NOMO-1 (cell line): ENCODE measurements at regions not wholly inside any gene's neighbourhood (a gene's known extent, or its start where the extent isn't known, plus 50 kb on each side); places are given as distances from the start of the nearest gene placed in this dataset.

Experiments used
- DNase-seq, 2 experiments: peaks; one replicate each; lab custom pipeline; 2025; ENCODE audit not compliant: unreplicated experiment in 2 of 2; lab: John Stamatoyannopoulos, UW

DNA sequence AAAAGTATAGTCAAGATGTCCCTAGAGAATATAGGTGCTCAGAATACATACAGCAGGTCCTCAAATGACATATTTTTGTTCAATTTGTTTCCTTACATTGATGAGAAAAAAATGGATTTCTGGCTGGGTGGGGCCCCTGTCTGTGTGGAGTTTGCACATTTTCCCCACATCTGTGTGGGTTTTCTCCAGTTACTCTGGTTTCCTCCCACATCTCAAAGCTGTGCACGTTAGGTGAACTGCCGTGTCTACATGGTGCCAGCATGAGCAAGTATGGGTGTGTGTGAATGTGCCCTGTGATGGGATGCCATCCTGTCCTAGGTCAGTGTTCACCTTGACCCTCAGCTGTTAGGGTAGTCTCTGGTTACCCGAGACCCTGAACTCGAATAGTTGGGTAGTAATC, 289.1 kb downstream of the GRIN2B start:
- no peak for DNase-seq

DNA sequence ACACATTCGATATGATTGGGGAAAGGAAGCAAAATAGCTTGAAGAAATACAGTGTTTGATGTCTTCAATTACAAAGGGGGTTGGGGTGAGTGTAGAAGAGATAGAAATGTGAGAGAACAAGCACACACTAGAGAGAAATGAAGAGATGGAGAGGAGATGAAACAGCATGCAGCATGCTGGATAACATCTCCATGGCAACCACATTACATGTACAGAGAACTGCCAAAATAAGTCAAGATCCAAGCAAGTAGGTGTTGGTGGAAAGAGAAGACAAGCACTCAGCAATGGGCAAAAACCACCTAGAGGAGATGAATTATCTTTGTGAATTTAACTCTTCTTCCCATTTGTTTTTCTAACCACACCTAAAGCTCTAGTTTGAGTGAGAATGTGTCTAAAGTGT, 289.8 kb downstream of the GRIN2B start:
- no peak for DNase-seq

GRCh38 chr12:13687633-13688032, 293.8 kb downstream of the GRIN2B start:
- DNase-seq: no peak

GRCh38 chr12:13686260-13686659, 295.1 kb downstream of the GRIN2B start:
- no peak for DNase-seq

DNA sequence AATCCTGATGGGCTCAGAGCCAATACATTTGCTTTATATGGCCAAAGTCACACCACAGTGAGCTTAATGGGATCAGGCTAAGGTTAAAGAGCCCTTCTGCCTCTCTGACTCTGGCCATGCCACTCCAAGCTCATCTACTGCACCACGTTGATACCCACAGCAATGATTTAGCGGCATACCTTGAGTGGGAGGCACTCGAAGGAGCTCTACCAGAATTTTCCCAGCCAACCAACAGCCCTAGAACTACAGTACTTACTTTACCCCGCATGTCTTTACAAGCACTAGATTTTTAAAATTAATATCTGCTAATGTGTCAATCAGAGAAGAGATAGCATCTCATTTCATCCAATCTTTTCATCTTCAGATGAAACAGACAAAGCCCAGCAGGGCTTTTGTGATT, 300.5 kb downstream of the GRIN2B start:
- DNase-seq: no peak

DNA sequence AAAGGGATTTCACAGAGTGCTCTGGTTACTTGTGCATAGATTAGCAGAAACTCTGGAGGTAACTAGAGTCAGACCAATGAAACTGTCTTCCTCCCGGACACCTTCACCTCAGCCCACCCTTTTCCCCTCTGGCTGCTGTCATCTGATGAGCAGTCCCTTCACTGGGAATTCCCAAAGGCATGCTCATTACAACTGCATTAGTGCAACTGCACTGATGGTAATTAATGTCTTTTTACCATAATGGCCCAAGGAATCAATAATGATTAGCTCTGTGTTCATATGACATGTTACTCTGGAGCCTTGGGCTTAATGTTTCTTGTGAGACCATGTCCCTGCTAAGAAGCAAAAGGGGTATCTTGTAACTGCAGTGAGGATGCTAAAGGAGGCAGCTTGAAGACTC, 304.5 kb downstream of the GRIN2B start:
- no peak for DNase-seq

GRCh38 chr12:13670285-13670866, 311.0 kb downstream of the GRIN2B start:
- no peak for DNase-seq

DNA sequence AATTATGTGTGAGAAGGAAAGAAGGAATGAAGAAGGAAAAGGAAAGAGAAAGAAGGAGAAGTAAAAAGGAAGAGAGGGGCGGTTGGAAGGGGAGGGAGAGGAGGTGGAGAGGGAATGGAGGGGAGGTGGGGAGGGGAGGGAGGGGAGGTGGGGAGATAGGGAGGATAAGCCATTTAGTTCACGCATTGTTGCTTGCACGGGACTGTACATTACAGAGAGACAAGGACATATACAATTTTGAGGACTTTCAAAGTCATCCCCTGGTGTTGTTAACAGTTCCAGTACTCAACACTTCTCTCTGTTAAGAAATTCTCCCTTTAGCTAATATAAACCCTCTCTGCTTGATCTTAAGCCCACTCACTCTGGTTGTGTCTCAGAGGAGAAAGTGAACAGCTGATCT, 312.5 kb downstream of the GRIN2B start:
- no peak for DNase-seq

DNA sequence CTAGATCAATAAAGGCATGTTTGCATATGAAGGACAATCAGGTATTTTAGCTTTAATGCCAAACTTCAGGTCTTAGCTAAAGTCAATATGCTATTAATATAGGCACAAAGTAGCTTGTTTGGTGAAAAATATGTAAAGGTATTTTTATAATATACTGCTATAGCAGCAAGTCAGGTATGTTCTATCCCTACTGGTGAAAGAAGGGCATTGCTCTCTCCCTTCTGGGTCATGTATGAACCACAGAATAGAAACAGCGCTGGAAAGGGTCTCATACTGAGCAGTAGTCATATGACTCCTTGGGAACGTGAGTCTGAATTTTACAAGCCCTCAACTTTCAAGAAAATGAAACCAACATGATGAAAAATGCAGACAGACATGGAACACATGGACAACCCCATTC, 314.6 kb downstream of the GRIN2B start:
- DNase-seq: no peak

- no peak for DNase-seq
These were observed 320.2 kb downstream of the GRIN2B start for GRCh38 chr12:13661005-13661887.

GRCh38 chr12:13654456-13654855, 326.9 kb downstream of the GRIN2B start:
- no peak for DNase-seq

GRCh38 chr12:13652105-13652504, 329.3 kb downstream of the GRIN2B start:
- DNase-seq: no peak

- DNase-seq: no peak
These were observed 345.7 kb downstream of the GRIN2B start for GRCh38 chr12:13635709-13636108.

GRCh38 chr12:13631873-13632272, 349.5 kb downstream of the GRIN2B start:
- DNase-seq: no peak

DNA sequence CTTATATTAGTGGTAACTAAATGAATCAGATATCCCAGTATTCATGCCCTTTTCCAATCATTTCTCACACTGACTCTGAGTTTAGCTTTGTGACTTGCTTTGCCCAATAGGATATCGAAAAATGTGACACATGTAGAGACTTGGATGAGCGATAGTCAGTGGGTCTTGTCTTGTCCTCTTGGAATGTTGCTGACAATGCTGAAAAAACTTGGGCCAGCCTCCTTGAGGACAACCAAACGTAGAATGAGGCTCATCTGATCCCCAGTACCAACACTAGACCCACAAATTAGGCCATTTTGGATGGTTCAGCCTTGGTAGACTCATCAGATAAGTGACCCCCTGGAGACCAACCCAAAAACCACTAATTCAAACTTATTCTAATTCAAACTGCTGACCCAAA, 351.0 kb downstream of the GRIN2B start:
- DNase-seq: no peak

- no peak for DNase-seq
These were observed 353.3 kb downstream of the GRIN2B start for GRCh38 chr12:13628067-13628466.

DNA sequence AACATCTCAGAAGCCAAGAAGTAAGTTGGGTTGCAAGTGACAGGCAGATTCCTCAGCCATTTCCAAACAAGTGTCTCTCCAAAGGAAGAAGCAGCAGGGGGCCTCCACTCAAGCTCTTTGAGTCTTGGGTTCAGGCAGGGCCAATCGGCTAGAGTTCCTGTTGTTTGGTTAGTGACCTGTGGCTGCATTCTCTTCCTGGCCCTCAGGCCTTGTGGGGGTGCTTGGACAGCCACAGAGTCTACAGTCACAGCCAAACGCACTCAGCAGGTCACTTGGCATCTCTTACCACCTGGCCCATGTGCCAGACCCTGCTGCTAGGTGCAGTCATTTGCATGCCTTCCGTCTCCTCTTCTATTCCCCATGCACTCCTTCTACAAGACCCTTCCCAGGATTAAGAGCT, 353.9 kb downstream of the GRIN2B start:
- no peak for DNase-seq

GRCh38 chr12:13613297-13613696, 368.1 kb downstream of the GRIN2B start:
- no peak for DNase-seq

GRCh38 chr12:13609894-13610679, 371.3 kb downstream of the GRIN2B start:
- DNase-seq: no peak

- no peak for DNase-seq
These were observed 375.1 kb downstream of the GRIN2B start for GRCh38 chr12:13606290-13606689.

DNA sequence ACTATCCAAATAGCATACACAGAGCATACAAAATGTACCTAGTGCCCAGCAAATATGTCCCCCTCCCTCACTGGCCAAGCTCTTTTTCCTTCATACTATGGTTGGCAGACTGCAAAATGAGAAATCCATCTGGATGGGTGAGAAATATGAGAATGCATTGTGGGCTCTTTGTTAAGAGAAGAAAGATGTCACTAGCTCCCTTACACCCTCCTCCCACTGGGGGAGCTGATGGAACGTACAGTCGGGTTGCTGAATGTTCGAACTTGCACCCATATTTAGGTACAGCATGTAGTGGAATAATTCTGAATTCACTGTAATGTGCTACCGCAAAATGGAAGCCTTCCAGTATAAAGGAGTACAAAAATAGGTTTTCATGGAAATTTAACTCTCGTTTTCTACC, 377.4 kb downstream of the GRIN2B start:
- DNase-seq: no peak

- DNase-seq: no peak
These were observed 379.2 kb downstream of the GRIN2B start for GRCh38 chr12:13602172-13602571.
